GM12878 (cell line): ENCODE measurements at regions not wholly inside any gene's neighbourhood (a gene's known extent, or its start where the extent isn't known, plus 50 kb on each side); places are given as distances from the start of the nearest gene placed in this dataset.

Source experiments
- ATAC-seq: fragments of 200-7000 bp; cut with Tn5 transposase; 3 replicates; pipeline ENCODE4 v1.9.1; 2020; ENCODE audit warnings: mild to moderate bottlenecking, moderate library complexity
- BruUV-seq: library from RNA; stranded (reverse); fragments of 400-500 nt; replicated peaks from 2 replicates; lab custom pipeline; 2021; lab: Mats Ljungman, UMichigan
- CTCF ChIA-PET: fragments of 300-600 bp; sonication (Branson Sonifier 250); formaldehyde crosslinking; extraction: SDS; loops from one replicate; lab custom pipeline; 2021; ENCODE audit warnings: inconsistent platforms; lab: Yijun Ruan, JAX
- POLR2A ChIA-PET: fragments of 350-600 bp; formaldehyde crosslinking; extraction: SDS; loops from one replicate; lab custom pipeline; 2021; ENCODE audit warnings: inconsistent platforms; lab: Charles Lee
- RAD21 ChIA-PET: fragments of 300-600 bp; sonication (Branson Sonifier 250); formaldehyde crosslinking; loops from one replicate; lab custom pipeline; 2023; ENCODE audit warnings: antibody characterized with exemption; ENCODE audit not compliant: unreplicated experiment; lab: Charles Lee
- SMC1A ChIA-PET: fragments of 300-600 bp; sonication (Branson Sonifier 250); formaldehyde crosslinking; loops from one replicate; lab custom pipeline; 2023; ENCODE audit not compliant: unreplicated experiment, uncharacterized antibody; lab: Charles Lee
- DNase-seq: peaks from one replicate; pipeline ENCODE4 v3.0.0-alpha.2; 2011; ENCODE audit warnings: low read depth, low spot score
- FAIRE-seq: peaks from 3 replicates; lab custom pipeline; 2011; peaks lifted over from hg19 to GRCh38; lab: Jason Lieb, UNC
- H2AFZ ChIP-seq: 2 replicates; pipeline ENCODE4 v1.6.0; 2011; ENCODE audit warnings: low read depth, low read length, control low read depth; ENCODE audit not compliant: control insufficient read depth
- H3K27ac ChIP-seq: 2 replicates; pipeline ENCODE4 v1.5.1; 2011; ENCODE audit warnings: control low read depth; ENCODE audit not compliant: control insufficient read depth, insufficient read depth
- H3K27me3 ChIP-seq, 2 experiments: replicated peaks in 1 of 2; 2 replicates each; pipeline versions ENCODE4 v1.6.0 to v1.6.1; 2011; ENCODE audit warnings: low read length in 1 of 2; ENCODE audit not compliant: control insufficient read depth in 2 of 2, insufficient read depth in 2 of 2
- H3K36me3 ChIP-seq, 2 experiments: 2 replicates each; pipeline ENCODE4 v1.5.1; 2011; ENCODE audit warnings: low read length in 1 of 2; ENCODE audit not compliant: control insufficient read depth in 2 of 2, insufficient read depth in 2 of 2
- H3K4me1 ChIP-seq: 2 replicates; pipeline ENCODE4 v1.6.1; 2011; ENCODE audit warnings: mild to moderate bottlenecking, low read length, moderate library complexity, mixed read lengths; ENCODE audit not compliant: control insufficient read depth, insufficient read depth
- H3K4me2 ChIP-seq: 2 replicates; pipeline ENCODE4 v1.6.0; 2011; ENCODE audit warnings: control low read depth; ENCODE audit not compliant: control insufficient read depth, insufficient read depth
- H3K4me3 ChIP-seq: fragments of 200-600 bp; sonication (generic); 2 replicates; pipeline ENCODE4 v1.5.1; 2016
- H3K79me2 ChIP-seq: 2 replicates; pipeline ENCODE4 v1.6.0; 2011; ENCODE audit warnings: low read length; ENCODE audit not compliant: control insufficient read depth, insufficient read depth
- H3K9ac ChIP-seq: 2 replicates; pipeline ENCODE4 v1.8.0; 2011; ENCODE audit warnings: low read length, control low read depth, mixed read lengths; ENCODE audit not compliant: control insufficient read depth, insufficient read depth
- H3K9me3 ChIP-seq: replicated peaks from 3 replicates; pipeline ENCODE4 v1.5.1; 2011; ENCODE audit warnings: mild to moderate bottlenecking, low read length; ENCODE audit not compliant: control insufficient read depth, insufficient read depth
- H4K20me1 ChIP-seq: 2 replicates; pipeline ENCODE4 v1.6.0; 2011; ENCODE audit not compliant: control insufficient read depth, insufficient read depth
- BMI1 ChIP-seq: fragments of 450-650 bp; IDR thresholded peaks from 2 replicates; pipeline ENCODE4 v1.6.1; 2016; ENCODE audit warnings: mild to moderate bottlenecking, moderate library complexity, borderline replicate concordance
- CHD4 ChIP-seq: fragments of 200-600 bp; sonication (generic); IDR thresholded peaks from 2 replicates; pipeline ENCODE4 v1.6.1; 2016; ENCODE audit warnings: mild to moderate bottlenecking
- ESRRA ChIP-seq: IDR thresholded peaks from 2 replicates; pipeline ENCODE4 v1.6.1; 2012; ENCODE audit warnings: mild to moderate bottlenecking, low read length, improper control_type of control experiment
- HDAC6 ChIP-seq: fragments of 200-600 bp; sonication (generic); IDR thresholded peaks from one replicate; pipeline ENCODE4 v1.8.0; 2017; ENCODE audit warnings: antibody characterized with exemption; ENCODE audit not compliant: unreplicated experiment
- MAX ChIP-seq: IDR thresholded peaks from 2 replicates; pipeline ENCODE4 v1.6.1; 2012; ENCODE audit warnings: low read depth, low read length, improper control_type of control experiment
- MEF2B ChIP-seq: fragments of 450-650 bp; IDR thresholded peaks from 2 replicates; pipeline ENCODE4 v1.6.1; 2018; ENCODE audit warnings: mild to moderate bottlenecking, moderate library complexity; ENCODE audit not compliant: partially characterized antibody, poor library complexity, severe bottlenecking
- RAD21 ChIP-seq: IDR thresholded peaks from 2 replicates; pipeline ENCODE4 v1.6.1; 2011; ENCODE audit warnings: mild to moderate bottlenecking, low read depth, low read length, moderate library complexity; ENCODE audit not compliant: insufficient read depth
- RELB ChIP-seq: fragments of 450-650 bp; IDR thresholded peaks from 2 replicates; pipeline ENCODE4 v1.6.1; 2017; ENCODE audit warnings: low read depth, mild to moderate bottlenecking, moderate library complexity
- SPI1 ChIP-seq: IDR thresholded peaks from 2 replicates; pipeline ENCODE4 v1.6.1; 2011; ENCODE audit warnings: low read depth, mild to moderate bottlenecking, low read length, moderate library complexity, borderline replicate concordance; ENCODE audit not compliant: insufficient read depth
- TARDBP ChIP-seq: IDR thresholded peaks from 2 replicates; pipeline ENCODE4 v1.6.1; 2016; ENCODE audit warnings: borderline replicate concordance
- ZBED1 ChIP-seq: IDR thresholded peaks from 2 replicates; pipeline ENCODE4 v1.6.1; 2016; ENCODE audit warnings: borderline replicate concordance
- ZBTB33 ChIP-seq: fragments of 450-650 bp; IDR thresholded peaks from 2 replicates; pipeline ENCODE4 v1.6.1; 2017; ENCODE audit warnings: mild to moderate bottlenecking
- ZNF207 ChIP-seq: fragments of 450-650 bp; IDR thresholded peaks from 2 replicates; pipeline ENCODE4 v1.6.1; 2014; ENCODE audit warnings: antibody characterized with exemption, mild to moderate bottlenecking, borderline replicate concordance
- ZNF217 ChIP-seq: fragments of 450-650 bp; IDR thresholded peaks from 2 replicates; pipeline ENCODE4 v1.6.1; 2017; ENCODE audit warnings: antibody characterized with exemption, mild to moderate bottlenecking
- ZNF274 ChIP-seq: IDR thresholded peaks from one replicate; pipeline ENCODE4 v1.8.0; 2011; ENCODE audit not compliant: insufficient read length, insufficient read depth
- WGBS: methylation state at CpG from one replicate; pipeline ENCODE4 v1.1.6; 2016; ENCODE audit warnings: low lambda C conversion rate; ENCODE audit not compliant: insufficient replicate concordance, insufficient coverage; ENCODE audit errors: missing lambda C conversion rate; 5-methylcytosine and 5-hydroxymethylcytosine counted together
- in situ Hi-C: fragments of 300-500 bp; cut with MboI; formaldehyde crosslinking; loops from 9 replicates; pipeline ENCODE4 v1.14.3; 2018; ENCODE audit warnings: mixed read lengths
- intact Hi-C: fragments of 100-400 bp; cut with micrococcal nuclease; formaldehyde crosslinking; loops from one replicate; pipeline ENCODE4 v1.14.2; 2022; ENCODE audit not compliant: unreplicated experiment

GRCh38 chr9:1335174-1335573 lies 285.0 kb downstream of the DMRT2 start:
- SMC1A ChIA-PET, result interaction anchor here (0.8 to 4.5 kb wide), 14 partner anchors 10 to 332 kb away, joined by 3 to 35 read pairs (median 4); no protein-coding TSS in a partner anchor
- BruUV-seq, result no TSS peak
- RAD21 ChIA-PET, result interaction anchor here (0.6 to 3.9 kb wide), 7 partner anchors 61 to 326 kb away, joined by 3 to 18 read pairs (median 5); partner anchors contain the start of gene DMRT2

GRCh38 chr9:1337169-1337568 lies 287.0 kb downstream of the DMRT2 start:
- no peak overlapping the region for H3K9ac ChIP-seq
- ATAC-seq (peak; percentile 51), FAIRE-seq (no peak), DNase-seq (no peak)
- CTCF ChIA-PET, result interaction anchor here (1.2 to 3.1 kb wide), 2 partner anchors 313 to 327 kb away, joined by 3 to 14 read pairs; no protein-coding TSS in a partner anchor
- intact Hi-C loops (loop anchor here (2.0 kb wide), 1 partner anchor 320 kb away; no protein-coding TSS in a partner anchor), in situ Hi-C loops (no loop called here)
- no peak overlapping the region for H3K4me2 ChIP-seq
- H3K4me3 ChIP-seq, result no peak overlapping the region
- no peaks in the 10 kb centered on the region for H3K4me1 ChIP-seq
- no peaks in the 10 kb centered on the region for H3K79me2 ChIP-seq
- H3K27me3 ChIP-seq, result no peaks in the 10 kb centered on the region
- WGBS, result 0% methylated on average over 2 of the region's 2 CpGs
- SMC1A ChIA-PET, result interaction anchor here (1.0 to 4.5 kb wide), 10 partner anchors 8 to 334 kb away, joined by 3 to 35 read pairs (median 4); no protein-coding TSS in a partner anchor
- H3K27ac ChIP-seq, result no peak overlapping the region
- RAD21 ChIA-PET, result interaction anchor here (1.3 to 3.9 kb wide), 3 partner anchors 70 to 328 kb away, joined by 4 to 18 read pairs (median 5); partner anchors contain the start of gene DMRT2
- H3K36me3 ChIP-seq, result no peaks in the 10 kb centered on the region
- no TSS peak for BruUV-seq
- H3K9me3 ChIP-seq, result no peaks in the 10 kb centered on the region
- POLR2A ChIA-PET, result interaction anchor here (1.5 kb wide), 1 partner anchor 9 kb away, joined by 3 read pairs; no protein-coding TSS in a partner anchor
- H4K20me1 ChIP-seq, result no peaks in the 10 kb centered on the region
- H2AFZ ChIP-seq, result no peak overlapping the region
- TF ChIP-seq CHD4 (no peak), RAD21 (no peak), RELB (no peak), ZBTB33 (no peak), ZNF207 (no peak), HDAC6 (no peak), MAX (no peak), ZBED1 (no peak)

More at GRCh38 chr9:1335174-1335573, 285.0 kb downstream of the DMRT2 start:
- ChIA-PET CTCF (interaction anchor here (0.6 to 3.1 kb wide), 6 partner anchors 11 to 325 kb away, joined by 3 to 14 read pairs (median 4); no protein-coding TSS in a partner anchor), POLR2A (interaction anchor here (1.1 to 1.2 kb wide), 2 partner anchors 14 to 64 kb away, joined by 3 read pairs; no protein-coding TSS in a partner anchor)
- intact Hi-C loops, result no loop called here
- Histone ChIP-seq H3K79me2 (no peaks in the 10 kb centered on the region), H2AFZ (no peak overlapping the region), H3K27ac (no peak overlapping the region), H3K4me2 (no peak overlapping the region), H3K4me3 (no peak overlapping the region), H3K36me3 (no peaks in the 10 kb centered on the region), H3K4me1 (no peaks in the 10 kb centered on the region), H3K9ac (no peak overlapping the region), H4K20me1 (no peaks in the 10 kb centered on the region), H3K9me3 (no peaks in the 10 kb centered on the region)
- in situ Hi-C loops, result no loop called here
- DNase-seq (no peak), ATAC-seq (no peak), FAIRE-seq (no peak)
- 21% methylated on average over 4 of the region's 4 CpGs for WGBS
- no peak for TF ChIP-seq TARDBP
- TF ChIP-seq BMI1, result no peak
- TF ChIP-seq ESRRA, result no peak
- no peak for TF ChIP-seq SPI1
- TF ChIP-seq ZNF217, result no peak
- TF ChIP-seq ZNF274, result no peak
- TF ChIP-seq MEF2B, result peak; percentile 41
- TF ChIP-seq, all 136 proteins: peak for 1
- no peaks in the 10 kb centered on the region for H3K27me3 ChIP-seq
